Upper lobe of left lung (tissue), 6 donors: ENCODE measurements at regions not wholly inside any gene's neighbourhood (a gene's known extent, or its start where the extent isn't known, plus 50 kb on each side); places are given as distances from the start of the nearest gene placed in this dataset.

ENCODE experiments used
- ATAC-seq, 2 donors: fragments of 200-7000 bp; cut with Tn5 transposase; one replicate each; pipeline ENCODE4 v1.9.1; 2022; ENCODE audit warnings: mild to moderate bottlenecking in 2 of 2, moderate library complexity in 2 of 2; ENCODE audit not compliant: low FRiP score in 2 of 2
- DNase-seq, 2 donors: peaks; one replicate each; pipeline ENCODE4 v3.0.0-alpha.2; 2019 to 2020
- H3K27ac ChIP-seq, 4 donors: fragments of 200-600 bp; sonication (generic); one replicate each; pipeline ENCODE4 v1.5.1; 2016 to 2019
- H3K27me3 ChIP-seq, 4 donors: fragments of 200-600 bp; sonication (generic); one replicate each; pipeline ENCODE4 v1.5.1; 2017 to 2019
- H3K36me3 ChIP-seq, 4 donors: fragments of 200-600 bp; sonication (generic); one replicate each; pipeline ENCODE4 v1.5.1; 2016 to 2019
- H3K4me1 ChIP-seq, 4 donors: fragments of 200-600 bp; sonication (generic); one replicate each; pipeline ENCODE4 v1.5.1; 2018 to 2019
- H3K4me3 ChIP-seq, 4 donors: fragments of 200-600 bp; sonication (generic); one replicate each; pipeline ENCODE4 v1.5.1; 2017 to 2019; ENCODE audit warnings: mild to moderate bottlenecking in 2 of 4, moderate library complexity in 1 of 4
- H3K9me3 ChIP-seq, 4 donors: fragments of 200-600 bp; sonication (generic); one replicate each; pipeline ENCODE4 v1.5.1; 2018 to 2019
- EP300 ChIP-seq, 4 donors: sonication (generic); formaldehyde crosslinking; IDR thresholded peaks; one replicate each; pipeline ENCODE4 v1.5.1; 2017; ENCODE audit warnings: antibody characterized with exemption in 4 of 4, control low read depth in 2 of 4
- POLR2A ChIP-seq, 4 donors: fragments of 450-650 bp; IDR thresholded peaks; one replicate each; pipeline ENCODE4 v1.5.1; 2016 to 2017; ENCODE audit warnings: antibody characterized with exemption in 4 of 4, mild to moderate bottlenecking in 2 of 4
- POLR2AphosphoS5 ChIP-seq, 2 donors: sonication (generic); formaldehyde crosslinking; IDR thresholded peaks; one replicate each; pipeline ENCODE4 v1.5.1; 2017; ENCODE audit warnings: antibody characterized with exemption in 2 of 2
- WGBS, 2 donors: methylation state at CpG; one replicate each; pipeline ENCODE4 v1.1.5; 2017 to 2018; 5-methylcytosine and 5-hydroxymethylcytosine counted together
- TF ChIP-seq, protein P1 (sequence below), 6 experiments: fragments of 450-650 bp in 4 of 6; fragments of 200-600 bp in 2 of 6; sonication (generic) in 2 of 6; IDR thresholded peaks; one replicate each; pipeline ENCODE4 v1.5.1; 2016 to 2019; ENCODE audit warnings: antibody characterized with exemption in 6 of 6
- donor health status: DM: no; HTN: no; CAD: no; lungs with moderate emphysema.
- donor health status: DM: no; HTN: yes; CAD: no; lungs with severe emphysema.

- 74 to 77% methylated on average over 5 of the region's 5 CpGs for WGBS, 2 donors
- Histone ChIP-seq H3K9me3 (no peaks in the 10 kb centered on the region), H3K4me3 (no peak overlapping the region), H3K36me3 (no peaks in the 10 kb centered on the region), H3K4me1 (no peaks in the 10 kb centered on the region), H3K27ac (no peak overlapping the region), H3K27me3 (no peaks in the 10 kb centered on the region)
- DNase-seq = no peak
- no peak for ATAC-seq
- TF ChIP-seq EP300 (IDR thresholded peaks at IDR 0.05) (no peak), POLR2A (IDR thresholded peaks at IDR 0.05) (no peak)
Observed at GRCh38 chr13:72567566-72567965, 159.9 kb downstream of the MZT1 start.

GRCh38 chr13:72566526-72566925, 160.9 kb downstream of the MZT1 start:
- Histone ChIP-seq H3K4me1 (no peaks in the 10 kb centered on the region), H3K4me3 (no peak overlapping the region), H3K27ac (no peak overlapping the region), H3K27me3 (no peaks in the 10 kb centered on the region), H3K9me3 (no peaks in the 10 kb centered on the region), H3K36me3 (no peaks in the 10 kb centered on the region)
- TF ChIP-seq POLR2AphosphoS5 (IDR thresholded peaks at IDR 0.05) (no peak), POLR2A (IDR thresholded peaks at IDR 0.05) (no peak), EP300 (IDR thresholded peaks at IDR 0.05) (no peak)
- TF ChIP-seq, protein P1, sequence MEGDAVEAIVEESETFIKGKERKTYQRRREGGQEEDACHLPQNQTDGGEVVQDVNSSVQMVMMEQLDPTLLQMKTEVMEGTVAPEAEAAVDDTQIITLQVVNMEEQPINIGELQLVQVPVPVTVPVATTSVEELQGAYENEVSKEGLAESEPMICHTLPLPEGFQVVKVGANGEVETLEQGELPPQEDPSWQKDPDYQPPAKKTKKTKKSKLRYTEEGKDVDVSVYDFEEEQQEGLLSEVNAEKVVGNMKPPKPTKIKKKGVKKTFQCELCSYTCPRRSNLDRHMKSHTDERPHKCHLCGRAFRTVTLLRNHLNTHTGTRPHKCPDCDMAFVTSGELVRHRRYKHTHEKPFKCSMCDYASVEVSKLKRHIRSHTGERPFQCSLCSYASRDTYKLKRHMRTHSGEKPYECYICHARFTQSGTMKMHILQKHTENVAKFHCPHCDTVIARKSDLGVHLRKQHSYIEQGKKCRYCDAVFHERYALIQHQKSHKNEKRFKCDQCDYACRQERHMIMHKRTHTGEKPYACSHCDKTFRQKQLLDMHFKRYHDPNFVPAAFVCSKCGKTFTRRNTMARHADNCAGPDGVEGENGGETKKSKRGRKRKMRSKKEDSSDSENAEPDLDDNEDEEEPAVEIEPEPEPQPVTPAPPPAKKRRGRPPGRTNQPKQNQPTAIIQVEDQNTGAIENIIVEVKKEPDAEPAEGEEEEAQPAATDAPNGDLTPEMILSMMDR (IDR thresholded peaks at IDR 0.05) = no peak
- 74 to 79% methylated on average over 3 of the region's 3 CpGs for WGBS, 2 donors
- ATAC-seq (no peak), DNase-seq (no peak)

GRCh38 chr13:72565893-72566292, 161.5 kb downstream of the MZT1 start:
- ATAC-seq = no peak
- no peaks in the 10 kb centered on the region for H3K4me1 ChIP-seq

GRCh38 chr13:72562686-72563085, 164.7 kb downstream of the MZT1 start:
- no peaks in the 10 kb centered on the region for H3K27me3 ChIP-seq
- H3K4me3 ChIP-seq = no peak overlapping the region
- WGBS, 2 donors = 88 to 93% methylated on average over 2 of the region's 2 CpGs
- ATAC-seq (no peak), DNase-seq (no peak)
- H3K27ac ChIP-seq = no peak overlapping the region
- TF ChIP-seq, protein P1 (IDR thresholded peaks at IDR 0.05) = no peak
- no peak for TF ChIP-seq POLR2A (IDR thresholded peaks at IDR 0.05)
- no peak for TF ChIP-seq POLR2AphosphoS5 (IDR thresholded peaks at IDR 0.05)
- no peaks in the 10 kb centered on the region for H3K9me3 ChIP-seq
- H3K36me3 ChIP-seq = no peaks in the 10 kb centered on the region
- H3K4me1 ChIP-seq = no peaks in the 10 kb centered on the region

More at GRCh38 chr13:72565893-72566292, 161.5 kb downstream of the MZT1 start:
- Histone ChIP-seq H3K27me3 (no peaks in the 10 kb centered on the region), H3K9me3 (no peaks in the 10 kb centered on the region), H3K36me3 (no peaks in the 10 kb centered on the region), H3K4me3 (no peak overlapping the region), H3K27ac (no peak overlapping the region)
- TF ChIP-seq POLR2AphosphoS5 (IDR thresholded peaks at IDR 0.05) (no peak), EP300 (IDR thresholded peaks at IDR 0.05) (no peak), POLR2A (IDR thresholded peaks at IDR 0.05) (no peak)
- TF ChIP-seq, protein P1 (IDR thresholded peaks at IDR 0.05) = peak in 3 of 6 experiments; percentile 27 to 45 (median 30)
- 23 to 24% methylated on average over 1 of the region's 1 CpG for WGBS, 2 donors
- no peak for DNase-seq

GRCh38 chr13:72561791-72562190, 165.6 kb downstream of the MZT1 start:
- 69 to 75% methylated on average over 2 of the region's 2 CpGs for WGBS, 2 donors
- no peak overlapping the region for H3K27ac ChIP-seq
- no peak overlapping the region for H3K4me3 ChIP-seq
- H3K4me1 ChIP-seq = no peaks in the 10 kb centered on the region
- no peaks in the 10 kb centered on the region for H3K9me3 ChIP-seq
- DNase-seq = no peak
- no peak for ATAC-seq
- H3K36me3 ChIP-seq = no peaks in the 10 kb centered on the region
- no peak for TF ChIP-seq EP300 (IDR thresholded peaks at IDR 0.05)
- TF ChIP-seq POLR2AphosphoS5 (IDR thresholded peaks at IDR 0.05) = no peak
- TF ChIP-seq, protein P1 (IDR thresholded peaks at IDR 0.05) = no peak
- no peak for TF ChIP-seq POLR2A (IDR thresholded peaks at IDR 0.05)
- H3K27me3 ChIP-seq = no peaks in the 10 kb centered on the region
